ENCODE measurements at regions not wholly inside any gene's neighbourhood (a gene's known extent, or its start where the extent isn't known, plus 50 kb on each side); places are given as distances from the start of the nearest gene placed in this dataset.

GRCh38 chr3:87410110-87410509 is 133.7 kb upstream of the POU1F1 start:
- TF ChIP-seq POLR2A (IDR thresholded peaks at IDR 0.05) = no peak
- no peak for TF ChIP-seq CTCF (IDR thresholded peaks at IDR 0.05)

All from body of pancreas (tissue), 4 donors.